Central memory CD8-positive, alpha-beta T cell (primary cell): ENCODE measurements at regions not wholly inside any gene's neighbourhood (a gene's known extent, or its start where the extent isn't known, plus 50 kb on each side); places are given as distances from the start of the nearest gene placed in this dataset.

Source experiments
- ATAC-seq: fragments of 150-1000 bp; cut with Tn5 transposase; replicated peaks from 2 replicates; pipeline ENCODE4 v1.10.0; 2022; ENCODE audit warnings: mild to moderate bottlenecking, moderate FRiP score, moderate number of reproducible peaks; ENCODE audit not compliant: poor library complexity, severe bottlenecking; ENCODE audit errors: extremely low read depth
- DNase-seq, 2 donors: peaks; one replicate each; pipeline ENCODE4 v3.0.0; 2021; ENCODE audit warnings: low spot score in 2 of 2
- H3K27ac Mint-ChIP-seq: one replicate; pipeline ENCODE4 v1.8.0; 2022; ENCODE audit warnings: low read depth, mild to moderate bottlenecking, moderate library complexity, mixed read lengths
- H3K27me3 Mint-ChIP-seq: one replicate; pipeline ENCODE4 v1.8.0; 2022; ENCODE audit warnings: mixed read lengths
- H3K36me3 Mint-ChIP-seq: one replicate; pipeline ENCODE4 v1.8.0; 2022; ENCODE audit warnings: mild to moderate bottlenecking, moderate library complexity, mixed read lengths; ENCODE audit not compliant: insufficient read depth
- H3K4me1 Mint-ChIP-seq: one replicate; pipeline ENCODE4 v1.8.0; 2022; ENCODE audit warnings: mixed read lengths
- H3K4me3 Mint-ChIP-seq: one replicate; pipeline ENCODE4 v1.8.0; 2022; ENCODE audit warnings: mild to moderate bottlenecking, moderate library complexity, mixed read lengths
- H3K9me3 Mint-ChIP-seq: one replicate; pipeline ENCODE4 v1.8.0; 2022; ENCODE audit warnings: mixed read lengths

- no peaks in the 10 kb centered on the region for H3K36me3 Mint-ChIP-seq
- no peak overlapping the region for H3K27ac Mint-ChIP-seq
- ATAC-seq, result no peak
- no peaks in the 10 kb centered on the region for H3K9me3 Mint-ChIP-seq
- no peak for DNase-seq
- H3K27me3 Mint-ChIP-seq, result peaks cover 16% of the 10 kb centered on the region
- no peak overlapping the region for H3K4me3 Mint-ChIP-seq
- no peaks in the 10 kb centered on the region for H3K4me1 Mint-ChIP-seq
These were observed 80.8 kb upstream of the CMKLR1 start for GRCh38 chr12:108419949-108420348.

- DNase-seq (no peak), ATAC-seq (no peak)
- H3K4me3 Mint-ChIP-seq, result no peak overlapping the region
- H3K36me3 Mint-ChIP-seq, result no peaks in the 10 kb centered on the region
- H3K4me1 Mint-ChIP-seq, result no peaks in the 10 kb centered on the region
- H3K27me3 Mint-ChIP-seq, result peaks cover 16% of the 10 kb centered on the region
- no peak overlapping the region for H3K27ac Mint-ChIP-seq
- no peaks in the 10 kb centered on the region for H3K9me3 Mint-ChIP-seq
These were observed 79.2 kb upstream of the CMKLR1 start for GRCh38 chr12:108418164-108418890.

DNA sequence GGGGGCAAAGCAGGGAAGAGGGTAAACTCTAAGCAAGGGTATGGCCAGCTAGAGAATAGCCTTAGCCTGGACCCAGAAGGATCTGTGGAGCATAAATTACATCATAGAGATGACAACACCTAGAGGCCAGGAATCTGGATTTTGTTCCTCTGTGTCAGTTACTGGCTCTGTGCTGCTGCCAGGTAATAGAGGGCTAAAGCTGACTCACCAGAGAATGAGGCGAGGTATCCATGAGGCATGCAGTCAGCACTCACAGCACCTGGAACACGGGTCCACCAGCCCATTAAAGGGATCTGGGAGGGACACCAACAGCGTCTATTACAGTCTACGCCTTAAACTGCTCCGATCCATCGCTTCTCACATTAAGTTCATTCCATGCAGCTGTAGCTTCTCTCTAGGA, 74.9 kb upstream of the CMKLR1 start:
- H3K27ac Mint-ChIP-seq, result no peak overlapping the region
- DNase-seq (no peak), ATAC-seq (no peak)
- H3K27me3 Mint-ChIP-seq, result peaks cover 45% of the 10 kb centered on the region
- no peaks in the 10 kb centered on the region for H3K9me3 Mint-ChIP-seq
- H3K36me3 Mint-ChIP-seq, result no peaks in the 10 kb centered on the region
- no peaks in the 10 kb centered on the region for H3K4me1 Mint-ChIP-seq
- no peak overlapping the region for H3K4me3 Mint-ChIP-seq

DNA sequence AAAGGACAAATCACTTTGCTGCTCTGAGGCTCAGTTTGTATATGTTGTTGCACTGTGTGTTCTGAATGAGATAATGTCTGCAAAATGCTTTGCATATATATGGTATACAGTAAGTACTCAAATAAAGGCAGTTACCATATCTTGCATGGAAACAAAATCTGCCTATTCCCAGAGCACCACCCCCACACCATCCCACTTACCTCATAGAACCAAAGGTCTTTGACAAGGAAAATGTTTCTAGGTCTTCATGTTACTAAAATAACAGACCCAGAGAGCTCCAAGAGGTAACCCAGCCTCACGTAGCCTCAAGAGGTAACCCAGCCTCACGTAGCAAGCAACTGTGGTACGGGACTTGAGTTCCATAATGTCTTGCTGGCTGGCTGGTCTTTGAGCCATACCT, 71.6 kb upstream of the CMKLR1 start:
- H3K36me3 Mint-ChIP-seq, result no peaks in the 10 kb centered on the region
- H3K27me3 Mint-ChIP-seq, result peaks cover 53% of the 10 kb centered on the region
- ATAC-seq, result no peak
- no peaks in the 10 kb centered on the region for H3K4me1 Mint-ChIP-seq
- no peak for DNase-seq
- H3K9me3 Mint-ChIP-seq, result peaks cover 8% of the 10 kb centered on the region
- no peak overlapping the region for H3K27ac Mint-ChIP-seq
- H3K4me3 Mint-ChIP-seq, result no peak overlapping the region

DNA sequence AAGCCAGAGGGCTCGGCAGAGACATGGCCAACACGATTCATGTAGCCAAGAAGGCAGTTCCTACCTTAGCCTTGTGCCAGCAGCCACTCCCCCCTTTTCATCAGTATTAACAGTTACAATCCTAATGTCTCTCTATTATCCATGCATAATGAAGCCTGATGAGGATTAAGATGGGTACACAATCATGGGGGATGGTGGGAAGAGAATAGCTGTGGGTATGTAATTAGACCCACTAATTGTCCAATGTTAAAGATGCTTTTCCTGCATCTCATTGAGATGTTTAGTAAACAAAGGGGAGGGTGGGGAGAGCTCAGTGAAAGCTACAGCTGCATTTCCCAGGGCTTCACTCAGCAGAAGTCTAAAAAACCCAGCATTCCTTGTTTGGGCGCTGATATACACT, 70.4 kb upstream of the CMKLR1 start:
- ATAC-seq (no peak), DNase-seq (no peak)
- Mint-ChIP-seq H3K36me3 (no peaks in the 10 kb centered on the region), H3K27me3 (peaks cover 54% of the 10 kb centered on the region), H3K9me3 (peaks cover 8% of the 10 kb centered on the region), H3K4me3 (no peak overlapping the region), H3K4me1 (no peaks in the 10 kb centered on the region), H3K27ac (no peak overlapping the region)

DNA sequence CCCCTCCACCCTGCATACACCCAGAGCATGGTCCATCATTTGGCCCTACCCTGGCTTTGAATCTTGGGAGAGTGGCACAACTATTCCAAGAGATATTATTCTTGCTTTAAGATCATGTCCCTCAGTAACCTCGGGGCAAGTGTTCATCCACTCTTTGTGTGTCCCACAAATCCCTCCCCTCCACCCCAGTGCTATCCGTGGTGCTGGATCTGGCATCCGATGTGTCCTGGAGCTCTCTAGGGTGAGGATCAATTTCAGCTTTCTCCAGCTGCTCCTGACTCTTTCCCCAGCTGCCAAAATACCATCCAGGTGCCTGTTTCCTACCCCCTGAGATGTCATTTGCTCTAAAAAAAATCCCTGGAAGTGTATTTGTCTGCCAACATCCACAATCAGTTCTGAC, 64.8 kb upstream of the CMKLR1 start:
- ATAC-seq, result no peak
- H3K4me3 Mint-ChIP-seq, result no peak overlapping the region
- H3K27ac Mint-ChIP-seq, result no peak overlapping the region
- no peak for DNase-seq
- peaks cover 8% of the 10 kb centered on the region for H3K9me3 Mint-ChIP-seq
- peaks cover 50% of the 10 kb centered on the region for H3K27me3 Mint-ChIP-seq
- H3K4me1 Mint-ChIP-seq, result no peaks in the 10 kb centered on the region
- H3K36me3 Mint-ChIP-seq, result no peaks in the 10 kb centered on the region

- ATAC-seq (no peak), DNase-seq (no peak)
- H3K9me3 Mint-ChIP-seq, result peaks cover 8% of the 10 kb centered on the region
- H3K27ac Mint-ChIP-seq, result no peak overlapping the region
- H3K4me1 Mint-ChIP-seq, result no peaks in the 10 kb centered on the region
- H3K27me3 Mint-ChIP-seq, result peaks cover 61% of the 10 kb centered on the region
- H3K36me3 Mint-ChIP-seq, result no peaks in the 10 kb centered on the region
- no peak overlapping the region for H3K4me3 Mint-ChIP-seq
These were observed 62.9 kb upstream of the CMKLR1 start for GRCh38 chr12:108401964-108402363.

DNA sequence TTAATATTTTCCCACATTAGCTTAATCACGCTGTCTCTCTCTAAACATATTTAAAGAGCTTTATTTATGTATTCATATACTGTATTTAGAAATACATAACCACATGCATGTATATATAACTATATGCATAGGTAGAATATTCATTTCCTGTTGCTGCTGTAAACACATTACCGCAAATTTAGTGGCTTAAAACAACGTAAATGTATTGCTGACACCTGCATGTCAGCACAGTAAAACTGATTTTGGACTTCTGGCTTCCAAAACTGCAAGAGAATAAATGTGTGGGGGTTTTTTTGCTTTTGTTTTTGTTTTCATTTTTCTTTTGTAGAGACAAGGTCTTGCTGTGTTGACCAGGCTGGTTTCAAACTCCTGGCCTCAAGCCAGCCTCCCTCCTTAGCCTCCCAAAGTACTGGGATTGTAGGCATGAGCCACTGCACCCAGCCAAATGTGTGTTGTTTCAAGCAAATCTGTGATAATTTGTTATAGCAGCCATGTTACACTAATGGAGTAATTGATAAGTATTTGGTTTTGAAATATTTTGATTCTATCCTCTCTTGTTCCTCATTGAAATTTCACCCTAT, 61.9 kb upstream of the CMKLR1 start:
- peaks cover 64% of the 10 kb centered on the region for H3K27me3 Mint-ChIP-seq
- H3K36me3 Mint-ChIP-seq, result no peaks in the 10 kb centered on the region
- H3K9me3 Mint-ChIP-seq, result peaks cover 2% of the 10 kb centered on the region
- no peak for ATAC-seq
- H3K4me1 Mint-ChIP-seq, result no peaks in the 10 kb centered on the region
- no peak overlapping the region for H3K4me3 Mint-ChIP-seq
- DNase-seq, result no peak
- no peak overlapping the region for H3K27ac Mint-ChIP-seq

DNA sequence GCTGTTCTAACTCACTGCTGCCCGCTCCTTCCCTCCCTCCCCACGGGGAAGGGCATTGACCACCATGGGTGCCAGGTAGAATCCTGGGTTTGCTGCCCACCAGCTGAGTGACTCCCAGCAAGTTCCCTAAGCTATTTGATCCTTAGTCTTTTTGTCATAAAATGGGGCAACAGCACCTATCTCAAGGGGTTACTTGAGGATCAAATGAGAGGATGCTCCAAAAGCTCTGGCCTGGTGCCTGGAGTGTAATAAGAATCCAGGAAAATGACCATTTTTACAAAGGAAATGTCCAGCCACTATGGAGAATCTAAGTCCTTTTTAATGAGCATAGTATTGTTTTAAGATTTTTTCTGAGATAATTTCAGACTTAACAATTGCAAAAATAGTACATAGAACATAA, 61.4 kb upstream of the CMKLR1 start:
- Mint-ChIP-seq H3K36me3 (no peaks in the 10 kb centered on the region), H3K4me3 (no peak overlapping the region), H3K4me1 (no peaks in the 10 kb centered on the region), H3K27me3 (peaks cover 59% of the 10 kb centered on the region), H3K27ac (no peak overlapping the region), H3K9me3 (no peaks in the 10 kb centered on the region)
- DNase-seq (no peak), ATAC-seq (no peak)

DNA sequence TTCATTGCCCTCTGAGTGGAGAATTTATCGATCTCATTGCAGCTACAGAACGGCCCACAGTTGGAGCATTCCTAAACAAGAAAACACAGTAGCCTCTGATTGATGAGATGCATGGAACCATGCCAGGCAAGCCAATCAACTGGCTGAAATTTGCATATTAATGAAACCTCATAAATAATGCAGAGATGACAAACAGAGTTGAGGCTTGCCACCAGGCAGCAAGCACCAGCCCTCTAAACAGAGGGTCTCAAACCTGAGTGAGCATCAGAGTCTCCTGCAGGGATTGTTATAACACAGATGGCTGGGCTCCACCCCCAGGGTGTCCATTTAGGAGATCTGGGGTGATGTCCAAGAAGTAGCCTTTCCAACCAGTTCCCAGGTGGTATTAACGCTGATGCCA, 60.9 kb upstream of the CMKLR1 start:
- Mint-ChIP-seq H3K9me3 (no peaks in the 10 kb centered on the region), H3K4me3 (no peak overlapping the region), H3K4me1 (no peaks in the 10 kb centered on the region), H3K27me3 (peaks cover 57% of the 10 kb centered on the region), H3K36me3 (no peaks in the 10 kb centered on the region), H3K27ac (no peak overlapping the region)
- DNase-seq (no peak), ATAC-seq (no peak)

GRCh38 chr12:108399514-108399913, 60.4 kb upstream of the CMKLR1 start:
- Mint-ChIP-seq H3K27ac (no peak overlapping the region), H3K4me1 (no peaks in the 10 kb centered on the region), H3K27me3 (peaks cover 56% of the 10 kb centered on the region), H3K4me3 (no peak overlapping the region), H3K9me3 (no peaks in the 10 kb centered on the region), H3K36me3 (no peaks in the 10 kb centered on the region)
- DNase-seq (no peak), ATAC-seq (no peak)

GRCh38 chr12:108394196-108394595, 55.1 kb upstream of the CMKLR1 start:
- ATAC-seq, result no peak
- no peak overlapping the region for H3K4me3 Mint-ChIP-seq
- no peak overlapping the region for H3K27ac Mint-ChIP-seq
- peaks cover 3% of the 10 kb centered on the region for H3K36me3 Mint-ChIP-seq
- H3K9me3 Mint-ChIP-seq, result no peaks in the 10 kb centered on the region
- no peak for DNase-seq
- peaks cover 31% of the 10 kb centered on the region for H3K27me3 Mint-ChIP-seq
- H3K4me1 Mint-ChIP-seq, result no peaks in the 10 kb centered on the region

- no peaks in the 10 kb centered on the region for H3K4me1 Mint-ChIP-seq
- peaks cover 3% of the 10 kb centered on the region for H3K36me3 Mint-ChIP-seq
- no peaks in the 10 kb centered on the region for H3K9me3 Mint-ChIP-seq
- H3K27me3 Mint-ChIP-seq, result peaks cover 20% of the 10 kb centered on the region
- ATAC-seq (no peak), DNase-seq (no peak)
- H3K27ac Mint-ChIP-seq, result no peak overlapping the region
- H3K4me3 Mint-ChIP-seq, result no peak overlapping the region
These were observed 53.2 kb upstream of the CMKLR1 start for GRCh38 chr12:108392284-108392683.
